GM18499 (cell line): ENCODE measurements at regions not wholly inside any gene's neighbourhood (a gene's known extent, or its start where the extent isn't known, plus 50 kb on each side); places are given as distances from the start of the nearest gene placed in this dataset.

Experiments used
- ATAC-seq: cut with Tn5 transposase; IDR thresholded peaks from one replicate; pipeline ENCODE4 v1.9.1; 2021; ENCODE audit warnings: moderate number of reproducible peaks; ENCODE audit not compliant: insufficient read depth, unreplicated experiment

GRCh38 chr6:169965657-169966311 lies 214.4 kb downstream of the ERMARD start:
- ATAC-seq: no peak

- ATAC-seq: no peak
Measured at GRCh38 chr6:169965239-169965638, 213.8 kb downstream of the ERMARD start.

GRCh38 chr6:169964486-169965180 lies 213.2 kb downstream of the ERMARD start:
- ATAC-seq: no peak

GRCh38 chr6:169963581-169964297 lies 212.3 kb downstream of the ERMARD start:
- ATAC-seq: no peak

DNA sequence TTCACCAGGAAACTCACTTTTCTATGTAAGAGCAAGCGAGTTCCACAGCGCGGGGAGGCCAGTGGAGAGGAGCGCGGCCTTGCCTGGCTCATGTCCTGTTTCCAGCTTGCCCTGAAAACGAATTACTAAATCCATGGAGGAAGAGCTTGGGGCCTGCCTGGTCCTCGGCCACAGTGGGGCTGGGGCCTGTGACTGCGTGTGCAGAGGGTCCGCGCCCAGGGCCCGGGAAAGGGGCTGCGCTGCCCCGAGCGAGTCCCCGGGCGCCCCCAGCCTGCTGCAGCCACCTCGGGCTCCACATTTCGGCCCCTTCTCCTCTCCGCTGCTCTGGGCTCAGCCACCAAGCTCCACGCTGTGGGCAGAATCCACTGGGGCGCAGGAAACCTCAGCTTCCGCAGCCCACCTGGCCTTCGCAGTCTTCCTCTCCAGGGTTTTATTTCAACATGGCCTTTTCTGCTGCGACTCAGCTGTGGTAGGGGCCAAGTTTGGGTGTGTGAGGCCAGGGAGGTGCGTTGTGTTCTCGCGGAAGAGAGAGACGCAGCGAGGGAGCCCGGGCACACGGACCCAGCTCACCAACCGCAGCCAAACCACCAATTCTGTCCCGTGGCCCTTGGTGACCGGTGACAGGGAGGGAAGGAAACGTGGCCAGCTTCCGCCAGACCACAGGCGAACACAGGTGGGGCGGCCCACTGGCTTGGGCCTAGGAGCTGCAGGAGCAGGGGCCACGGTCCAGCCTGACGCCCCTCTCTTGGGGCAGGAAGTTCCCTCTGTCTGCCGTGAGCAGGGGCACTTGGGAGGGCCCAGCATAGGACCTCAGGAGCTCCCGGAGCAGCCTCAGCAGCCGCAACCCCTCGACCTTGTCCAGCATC lies 211.4 kb downstream of the ERMARD start:
- no peak for ATAC-seq

DNA sequence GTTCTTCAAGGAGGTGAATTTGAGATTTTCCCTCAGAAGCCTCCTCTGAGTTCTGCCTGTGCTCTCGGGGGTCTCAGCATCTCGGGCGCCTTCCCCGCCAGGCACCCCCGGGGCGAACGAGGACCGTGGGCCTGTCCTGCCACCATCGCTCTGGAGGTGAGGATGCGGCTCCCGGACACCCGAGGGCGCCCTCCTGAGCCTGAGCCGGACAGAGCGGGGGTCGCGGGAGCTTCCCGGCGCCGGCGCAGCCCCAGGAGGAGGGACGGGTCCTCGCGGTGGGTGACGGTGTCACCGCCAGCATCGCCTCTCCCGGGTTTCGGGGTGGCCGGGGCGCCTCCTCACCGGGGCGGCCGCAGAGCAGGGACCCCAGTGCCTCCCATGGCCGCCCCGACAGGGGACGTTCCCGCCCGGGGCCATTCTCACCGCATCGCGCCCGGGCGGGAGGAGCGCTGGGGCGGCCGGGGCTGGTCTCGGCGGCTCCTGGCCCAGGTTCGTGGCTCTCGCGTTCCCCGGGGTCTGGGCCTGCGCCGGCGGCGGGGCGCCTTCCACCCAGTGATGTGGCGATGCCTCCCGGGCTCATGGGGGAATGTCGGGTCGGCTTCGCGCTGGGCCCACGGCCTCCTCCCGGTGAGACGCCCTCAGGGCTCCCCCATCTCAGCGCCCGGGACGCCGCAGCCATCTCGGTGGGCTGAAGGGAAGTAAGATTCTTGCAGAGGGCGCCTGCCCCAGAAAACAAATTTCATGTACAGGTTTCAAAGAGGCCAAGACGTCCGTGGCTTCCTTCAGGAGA lies 210.5 kb downstream of the ERMARD start:
- ATAC-seq: no peak

DNA sequence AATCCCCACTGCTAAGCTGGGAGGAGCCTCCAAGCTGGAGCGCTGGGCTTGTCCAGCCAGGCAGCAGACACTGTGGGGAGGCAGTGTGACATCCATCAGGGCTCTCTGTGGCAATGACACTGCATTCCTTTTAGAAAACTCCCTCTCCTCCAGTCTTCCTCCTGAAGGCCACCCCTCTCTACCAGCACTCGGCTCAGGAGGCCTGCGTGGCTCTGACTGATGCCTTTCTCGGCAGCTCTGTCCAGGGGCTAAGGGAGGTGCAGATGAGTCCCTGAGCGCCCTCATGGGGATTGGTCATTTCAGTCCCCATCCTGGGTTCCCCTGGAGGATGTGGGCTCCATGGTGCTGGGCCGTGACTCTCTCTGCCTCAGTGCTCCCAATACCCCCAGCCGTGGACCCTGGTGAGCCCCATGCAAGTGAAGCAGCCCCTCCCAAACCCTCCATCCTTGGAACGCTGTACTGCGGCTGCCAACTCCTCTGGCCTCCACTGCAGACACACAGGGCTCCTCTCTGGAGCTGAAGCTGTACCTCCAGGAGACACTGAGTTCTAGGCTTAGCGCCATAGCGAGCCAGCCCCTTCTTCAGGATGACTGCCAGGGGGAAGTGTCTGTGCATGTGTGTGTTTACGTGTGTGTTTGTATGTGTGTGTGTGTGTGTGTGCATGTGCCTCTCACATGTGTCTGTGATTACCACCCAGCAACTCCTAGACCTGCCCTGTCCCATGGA lies 209.6 kb downstream of the ERMARD start:
- ATAC-seq: no peak

- ATAC-seq: no peak
Measured at GRCh38 chr6:169960521-169960885, 209.1 kb downstream of the ERMARD start.

GRCh38 chr6:169960003-169960344 lies 208.6 kb downstream of the ERMARD start:
- ATAC-seq: no peak

DNA sequence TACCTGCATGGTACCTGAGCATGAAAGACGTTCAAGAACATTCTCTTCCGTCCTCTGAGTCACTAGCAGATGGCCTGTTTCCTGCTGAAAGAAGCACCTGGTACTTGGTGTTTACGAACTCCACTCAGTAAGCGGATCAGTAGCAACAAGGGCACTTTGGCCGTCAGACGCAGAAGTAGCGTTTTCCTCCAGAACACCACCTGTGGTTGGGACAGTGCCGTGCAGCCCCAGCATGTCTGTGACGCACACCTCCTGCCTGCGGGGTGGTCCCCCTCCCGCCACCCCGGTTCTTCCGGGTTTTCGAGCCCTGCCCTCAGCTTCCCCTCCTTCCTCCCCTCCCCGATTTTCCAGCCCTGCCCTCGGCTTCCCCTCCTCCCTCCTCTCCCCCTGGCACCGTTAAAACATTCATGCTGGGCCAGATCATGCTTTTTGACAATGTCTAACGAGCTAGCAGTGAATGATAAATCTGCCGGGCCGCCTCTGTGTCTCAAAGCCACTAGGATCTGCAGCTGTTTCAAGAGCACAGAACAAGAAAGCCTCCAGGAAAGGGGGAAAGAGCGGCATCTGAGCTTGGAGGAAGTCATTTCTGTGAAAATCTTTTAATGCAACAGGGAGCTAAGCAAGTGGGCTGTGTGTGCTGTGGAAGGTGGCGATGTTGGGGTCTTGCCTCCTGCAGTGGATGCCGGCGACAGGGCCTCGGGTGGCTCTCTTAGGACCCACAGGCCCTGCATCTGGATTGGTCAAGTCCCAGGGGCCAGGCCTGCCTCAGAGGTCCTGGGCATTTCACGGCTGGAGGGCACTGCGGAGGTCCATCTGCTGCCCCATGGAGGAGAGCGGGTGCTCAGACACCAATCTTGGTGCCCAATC lies 207.9 kb downstream of the ERMARD start:
- ATAC-seq: no peak

GRCh38 chr6:169958510-169958909 lies 207.1 kb downstream of the ERMARD start:
- no peak for ATAC-seq

DNA sequence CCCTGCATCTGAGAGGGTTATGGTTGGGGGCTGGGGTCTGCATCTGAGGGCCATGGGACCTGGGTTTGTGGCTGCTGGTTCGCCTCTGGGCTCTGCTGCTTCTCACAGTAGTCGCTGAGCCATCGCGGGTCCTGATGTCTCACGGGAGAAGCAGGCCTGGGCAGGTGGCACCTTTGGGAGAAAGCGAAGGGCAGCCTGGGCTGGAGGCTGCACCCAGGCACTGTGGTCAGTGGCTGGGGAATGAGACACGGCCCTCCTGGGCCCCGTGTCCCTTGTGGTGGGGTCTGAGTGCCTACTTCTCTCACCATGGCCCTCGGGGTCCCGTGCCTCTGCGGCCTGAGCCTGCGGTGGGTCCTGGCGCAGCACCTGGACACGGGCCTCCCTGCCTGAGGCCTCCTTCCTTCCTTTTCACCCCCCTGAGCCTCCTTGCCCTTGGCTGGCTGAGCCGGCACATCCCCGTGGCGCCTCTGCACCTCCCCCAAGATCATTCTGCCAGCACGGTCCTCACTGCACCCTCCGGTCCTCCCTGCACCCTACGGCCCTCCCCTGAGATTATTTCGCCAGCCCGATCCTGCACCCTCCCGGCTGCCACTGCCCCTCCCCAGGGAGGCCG lies 206.0 kb downstream of the ERMARD start:
- ATAC-seq: no peak

GRCh38 chr6:169956580-169956979 lies 205.2 kb downstream of the ERMARD start:
- ATAC-seq: no peak

DNA sequence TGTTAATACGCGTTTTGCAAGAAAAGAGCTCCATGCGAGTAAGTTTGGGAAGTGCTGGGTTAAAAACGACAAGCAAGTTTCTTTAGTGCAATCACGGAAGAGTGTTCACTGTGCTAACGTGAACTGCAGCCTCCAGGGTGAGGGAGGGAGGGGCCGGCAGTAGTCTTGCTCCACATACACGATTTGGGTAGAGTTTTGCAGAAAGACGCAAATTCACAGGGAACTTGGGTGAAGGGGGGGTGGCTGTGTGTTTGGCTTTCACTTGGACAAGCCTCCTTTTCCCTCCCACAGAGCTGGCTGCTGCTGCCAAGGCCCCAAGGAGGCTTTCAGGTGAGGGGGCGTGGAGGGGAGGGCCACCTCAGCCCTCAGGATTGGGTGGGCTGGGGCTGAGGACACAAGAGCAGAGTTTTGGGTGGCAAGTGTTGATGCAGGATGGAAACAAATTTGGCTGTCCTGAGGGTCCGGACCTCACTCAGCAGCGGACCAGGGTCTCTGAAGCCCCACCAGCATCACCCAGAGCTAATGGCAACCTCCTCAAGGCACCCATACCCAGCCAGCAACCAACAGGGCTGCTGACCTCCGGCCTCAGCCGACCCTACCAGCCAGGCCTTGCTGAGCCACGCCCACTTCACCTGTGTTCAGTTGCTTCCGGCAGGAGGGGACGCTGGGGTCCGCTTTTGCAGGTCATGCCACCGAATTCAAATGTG lies 204.5 kb downstream of the ERMARD start:
- ATAC-seq: no peak

GRCh38 chr6:169954977-169955376 lies 203.6 kb downstream of the ERMARD start:
- ATAC-seq: no peak

DNA sequence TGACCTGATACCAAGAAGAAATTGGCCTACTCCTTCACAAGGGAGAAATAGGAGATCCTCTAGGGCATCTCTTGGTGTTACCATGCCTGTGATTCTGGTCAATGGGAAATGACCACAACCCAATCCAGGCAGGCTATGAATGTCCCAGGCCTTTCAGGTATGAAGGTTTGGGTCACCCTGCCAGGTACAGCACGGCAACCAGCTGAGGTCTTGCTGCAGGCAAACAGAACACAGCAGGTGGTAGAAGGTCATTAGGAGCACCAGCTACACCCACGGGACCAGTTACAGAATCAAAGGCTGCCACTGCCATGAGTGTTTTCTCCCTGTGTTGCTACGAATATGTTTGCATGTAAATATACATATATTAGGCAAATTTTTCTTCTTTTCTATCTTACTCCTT lies 202.3 kb downstream of the ERMARD start:
- ATAC-seq: no peak

- no peak for ATAC-seq
Measured at GRCh38 chr6:169950558-169950957, 199.1 kb downstream of the ERMARD start.
